GM12864 (cell line): ENCODE measurements at regions not wholly inside any gene's neighbourhood (a gene's known extent, or its start where the extent isn't known, plus 50 kb on each side); places are given as distances from the start of the nearest gene placed in this dataset.
"Not testable (repeated sequence)": the region's sequence is repeated elsewhere in the genome, so short reads cannot be mapped to it uniquely, and the experiment has no call there.

Experiments used
- DNase-seq: peaks from one replicate; pipeline ENCODE4 v3.0.0-alpha.2; 2011; ENCODE audit warnings: low read depth
- H3K4me3 ChIP-seq: 2 replicates; pipeline ENCODE4 v1.5.1; 2011; ENCODE audit warnings: mild to moderate bottlenecking, low read depth, low read length, control low read depth
- CTCF ChIP-seq: IDR thresholded peaks from 2 replicates; pipeline ENCODE4 v1.5.1; 2011; ENCODE audit warnings: low read depth, mild to moderate bottlenecking, moderate library complexity, low read length, control low read depth, inconsistent platforms; ENCODE audit errors: missing control alignments

GRCh38 chr6:112401083-112401482 is 54.0 kb downstream of the RFPL4B start:
- no peak overlapping the region for H3K4me3 ChIP-seq
- no peak for TF ChIP-seq CTCF
- DNase-seq: no peak

- TF ChIP-seq CTCF: no peak
- DNase-seq: no peak
- no peak overlapping the region for H3K4me3 ChIP-seq
Observed at GRCh38 chr6:112407101-112407590, 60.0 kb downstream of the RFPL4B start.

- no peak overlapping the region for H3K4me3 ChIP-seq
- DNase-seq: no peak
- no peak for TF ChIP-seq CTCF
Observed at GRCh38 chr6:112408522-112408921, 61.4 kb downstream of the RFPL4B start.

- H3K4me3 ChIP-seq: no peak overlapping the region
- DNase-seq: no peak
Observed at GRCh38 chr6:112409311-112409710, 62.2 kb downstream of the RFPL4B start.

GRCh38 chr6:112413780-112414179 is 66.7 kb downstream of the RFPL4B start:
- no peak overlapping the region for H3K4me3 ChIP-seq
- TF ChIP-seq CTCF: no peak
- no peak for DNase-seq

More at GRCh38 chr6:112409311-112409710, 62.2 kb downstream of the RFPL4B start:
- TF ChIP-seq CTCF: no peak

- TF ChIP-seq CTCF: no peak
- DNase-seq: no peak
- no peak overlapping the region for H3K4me3 ChIP-seq
Observed at GRCh38 chr6:112415366-112415765, 68.2 kb downstream of the RFPL4B start.

GRCh38 chr6:112416866-112417265 is 69.7 kb downstream of the RFPL4B start:
- TF ChIP-seq CTCF: no peak
- no peak for DNase-seq
- H3K4me3 ChIP-seq: no peak overlapping the region

- H3K4me3 ChIP-seq, DNase-seq: not testable (repeated sequence)
Observed at GRCh38 chr6:112427011-112427410, 79.9 kb downstream of the RFPL4B start.
